ENCODE measurements at regions not wholly inside any gene's neighbourhood (a gene's known extent, or its start where the extent isn't known, plus 50 kb on each side); places are given as distances from the start of the nearest gene placed in this dataset.

DNA sequence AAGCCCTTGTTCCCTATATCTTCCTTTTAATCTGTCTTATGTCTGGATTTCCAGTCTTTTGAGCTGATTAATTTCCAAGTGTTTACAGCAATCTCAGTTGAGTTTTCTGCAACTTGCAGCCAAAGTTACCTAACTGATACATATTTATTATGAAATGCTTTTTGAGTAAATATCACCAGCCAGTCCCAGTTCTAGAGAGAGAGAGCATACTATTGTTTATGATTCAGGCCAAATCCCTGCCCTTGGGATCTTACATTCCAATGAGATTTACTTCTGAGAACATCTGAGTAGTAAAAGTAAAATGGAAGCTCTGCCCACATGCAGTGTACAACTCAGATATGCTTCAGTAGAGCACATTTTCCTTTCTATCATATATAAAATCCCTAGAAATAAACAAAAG lies 661.7 kb downstream of the KCTD16 start:
- TF ChIP-seq POLR2AphosphoS5 (IDR thresholded peaks at IDR 0.05; ENCODE audit: insufficient read depth in 1 of 2, low read depth in 1 of 2) (no peak), POLR2A (IDR thresholded peaks at IDR 0.05) (no peak)
- TF ChIP-seq, protein P1, sequence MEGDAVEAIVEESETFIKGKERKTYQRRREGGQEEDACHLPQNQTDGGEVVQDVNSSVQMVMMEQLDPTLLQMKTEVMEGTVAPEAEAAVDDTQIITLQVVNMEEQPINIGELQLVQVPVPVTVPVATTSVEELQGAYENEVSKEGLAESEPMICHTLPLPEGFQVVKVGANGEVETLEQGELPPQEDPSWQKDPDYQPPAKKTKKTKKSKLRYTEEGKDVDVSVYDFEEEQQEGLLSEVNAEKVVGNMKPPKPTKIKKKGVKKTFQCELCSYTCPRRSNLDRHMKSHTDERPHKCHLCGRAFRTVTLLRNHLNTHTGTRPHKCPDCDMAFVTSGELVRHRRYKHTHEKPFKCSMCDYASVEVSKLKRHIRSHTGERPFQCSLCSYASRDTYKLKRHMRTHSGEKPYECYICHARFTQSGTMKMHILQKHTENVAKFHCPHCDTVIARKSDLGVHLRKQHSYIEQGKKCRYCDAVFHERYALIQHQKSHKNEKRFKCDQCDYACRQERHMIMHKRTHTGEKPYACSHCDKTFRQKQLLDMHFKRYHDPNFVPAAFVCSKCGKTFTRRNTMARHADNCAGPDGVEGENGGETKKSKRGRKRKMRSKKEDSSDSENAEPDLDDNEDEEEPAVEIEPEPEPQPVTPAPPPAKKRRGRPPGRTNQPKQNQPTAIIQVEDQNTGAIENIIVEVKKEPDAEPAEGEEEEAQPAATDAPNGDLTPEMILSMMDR (IDR thresholded peaks at IDR 0.05), result no peak
- no peaks in the 10 kb centered on the region for H3K4me1 ChIP-seq
- DNase-seq (ENCODE audit: extremely low spot score in 2 of 2), result no peak
- no peaks in the 10 kb centered on the region for H3K9me3 ChIP-seq
- no peak overlapping the region for H3K4me3 ChIP-seq
- H3K27ac ChIP-seq, result no peak overlapping the region
- no peaks in the 10 kb centered on the region for H3K36me3 ChIP-seq
- no peaks in the 10 kb centered on the region for H3K27me3 ChIP-seq
- intact Hi-C loops (cut with DNase I), result no loop called here

DNA sequence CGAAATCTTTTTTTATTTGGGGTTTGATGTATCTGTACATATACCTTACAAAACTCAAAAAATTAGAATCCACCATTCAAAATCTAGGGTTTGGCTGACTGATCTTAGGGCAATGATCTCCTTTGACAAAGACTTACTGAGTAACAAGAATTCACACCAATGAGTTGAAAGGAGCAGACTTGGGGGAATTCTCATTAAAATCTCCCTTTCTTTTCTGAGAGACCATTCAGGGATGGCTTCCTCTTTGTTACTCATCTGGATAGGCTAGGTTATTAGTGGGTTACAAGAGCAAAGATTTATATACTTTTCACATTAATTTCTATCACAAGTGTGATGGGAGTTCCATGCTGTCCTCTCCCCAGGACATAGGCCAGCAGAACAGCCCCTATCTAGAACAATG lies 661.0 kb downstream of the KCTD16 start:
- H3K36me3 ChIP-seq, result no peaks in the 10 kb centered on the region
- TF ChIP-seq, protein P1 (IDR thresholded peaks at IDR 0.05), result no peak
- no peak for TF ChIP-seq POLR2A (IDR thresholded peaks at IDR 0.05)
- no peak for TF ChIP-seq POLR2AphosphoS5 (IDR thresholded peaks at IDR 0.05; ENCODE audit: insufficient read depth in 1 of 2, low read depth in 1 of 2)
- DNase-seq (ENCODE audit: extremely low spot score in 2 of 2), result no peak
- H3K27me3 ChIP-seq, result no peaks in the 10 kb centered on the region
- H3K4me3 ChIP-seq, result no peak overlapping the region
- H3K27ac ChIP-seq, result no peak overlapping the region
- no peaks in the 10 kb centered on the region for H3K4me1 ChIP-seq
- no peaks in the 10 kb centered on the region for H3K9me3 ChIP-seq
- intact Hi-C loops (cut with DNase I), result no loop called here

DNA sequence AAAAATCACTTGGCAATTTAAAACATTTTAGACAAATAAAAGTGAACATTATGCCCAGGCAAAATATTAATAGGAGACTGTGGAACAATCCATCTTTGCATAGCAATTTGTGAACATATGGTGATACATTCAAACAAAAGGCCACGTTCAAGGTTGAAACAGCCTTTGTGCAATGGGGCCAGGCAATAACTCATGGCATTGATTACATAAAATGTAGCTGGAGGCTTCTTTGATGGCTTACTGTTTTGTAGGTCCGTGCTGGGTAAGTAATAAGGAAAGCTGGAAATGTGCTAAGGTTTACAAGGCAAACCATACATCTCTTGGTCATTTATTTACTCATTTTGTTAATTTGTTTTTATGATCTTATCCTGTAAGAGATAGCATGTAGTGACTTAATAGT lies 651.8 kb downstream of the KCTD16 start:
- TF ChIP-seq, protein P1 (IDR thresholded peaks at IDR 0.05), result no peak
- TF ChIP-seq POLR2A (IDR thresholded peaks at IDR 0.05), result no peak
- no peak for TF ChIP-seq POLR2AphosphoS5 (IDR thresholded peaks at IDR 0.05; ENCODE audit: insufficient read depth in 1 of 2, low read depth in 1 of 2)
- intact Hi-C loops (cut with DNase I), result no loop called here
- Histone ChIP-seq H3K27me3 (no peaks in the 10 kb centered on the region), H3K36me3 (no peaks in the 10 kb centered on the region), H3K9me3 (no peaks in the 10 kb centered on the region), H3K4me1 (no peaks in the 10 kb centered on the region), H3K4me3 (no peak overlapping the region), H3K27ac (no peak overlapping the region)
- no peak for DNase-seq (ENCODE audit: extremely low spot score in 2 of 2)

GRCh38 chr5:144820278-144820677 lies 649.6 kb downstream of the KCTD16 start:
- intact Hi-C loops (cut with DNase I), result no loop called here
- Histone ChIP-seq H3K36me3 (no peaks in the 10 kb centered on the region), H3K27ac (no peak overlapping the region), H3K9me3 (no peaks in the 10 kb centered on the region), H3K27me3 (no peaks in the 10 kb centered on the region), H3K4me3 (no peak overlapping the region), H3K4me1 (no peaks in the 10 kb centered on the region)
- TF ChIP-seq POLR2A (IDR thresholded peaks at IDR 0.05) (no peak), POLR2AphosphoS5 (IDR thresholded peaks at IDR 0.05; ENCODE audit: insufficient read depth in 1 of 2, low read depth in 1 of 2) (no peak)
- DNase-seq (ENCODE audit: extremely low spot score in 2 of 2), result no peak

GRCh38 chr5:144815131-144815530 lies 644.5 kb downstream of the KCTD16 start:
- H3K27me3 ChIP-seq, result no peaks in the 10 kb centered on the region
- TF ChIP-seq POLR2A (IDR thresholded peaks at IDR 0.05), result no peak
- no peak for TF ChIP-seq POLR2AphosphoS5 (IDR thresholded peaks at IDR 0.05; ENCODE audit: insufficient read depth in 1 of 2, low read depth in 1 of 2)
- TF ChIP-seq, protein P1 (IDR thresholded peaks at IDR 0.05), result no peak
- no peaks in the 10 kb centered on the region for H3K36me3 ChIP-seq
- no peak overlapping the region for H3K27ac ChIP-seq
- no peaks in the 10 kb centered on the region for H3K4me1 ChIP-seq
- intact Hi-C loops (cut with DNase I), result no loop called here
- no peaks in the 10 kb centered on the region for H3K9me3 ChIP-seq
- H3K4me3 ChIP-seq, result no peak overlapping the region
- DNase-seq (ENCODE audit: extremely low spot score in 2 of 2), result no peak

All from vagina (tissue), 2 donors.